Esophagus (tissue), 2 donors: ENCODE measurements at regions not wholly inside any gene's neighbourhood (a gene's known extent, or its start where the extent isn't known, plus 50 kb on each side); places are given as distances from the start of the nearest gene placed in this dataset.

Source experiments
- H3K27ac ChIP-seq, 2 donors: one replicate each; pipeline ENCODE4 v1.5.1; 2013; ENCODE audit warnings: low read depth in 2 of 2, mild to moderate bottlenecking in 2 of 2, inconsistent platforms in 1 of 2, low read length in 1 of 2, moderate library complexity in 1 of 2
- H3K27me3 ChIP-seq, 2 donors: one replicate each; pipeline ENCODE4 v1.6.1; 2013; ENCODE audit warnings: low read length in 2 of 2, control low read depth in 1 of 2, mild to moderate bottlenecking in 1 of 2; ENCODE audit not compliant: insufficient read depth in 2 of 2, control insufficient read depth in 1 of 2
- H3K36me3 ChIP-seq, 2 donors: one replicate each; pipeline ENCODE4 v1.6.1; 2013; ENCODE audit warnings: low read length in 1 of 2; ENCODE audit not compliant: control insufficient read depth in 2 of 2, insufficient read depth in 2 of 2
- H3K4me1 ChIP-seq, 2 donors: one replicate each; pipeline ENCODE4 v1.6.1; 2013; ENCODE audit warnings: low read length in 1 of 2; ENCODE audit not compliant: control insufficient read depth in 2 of 2, insufficient read depth in 2 of 2
- H3K4me3 ChIP-seq, 2 donors: one replicate each; pipeline ENCODE4 v1.5.1; 2013; ENCODE audit warnings: low read length in 2 of 2, mild to moderate bottlenecking in 2 of 2, low read depth in 1 of 2, moderate library complexity in 1 of 2
- H3K9me3 ChIP-seq, 2 donors: one replicate each; pipeline ENCODE4 v1.6.1; 2013; ENCODE audit warnings: mild to moderate bottlenecking in 2 of 2, low read depth in 1 of 2, low read length in 1 of 2, moderate library complexity in 1 of 2; ENCODE audit not compliant: control insufficient read depth in 2 of 2, insufficient read depth in 1 of 2
- WGBS, 2 donors: extraction: QIAGEN DNeasy Blood & Tissue Kit; methylation state at CpG; one replicate each; pipeline ENCODE4 v1.1.7; 2013; 5-methylcytosine and 5-hydroxymethylcytosine counted together
- donor health status: healthy with polysubstance abuse.
- donor health status: Bipolar disorder and iron deficiency.

DNA sequence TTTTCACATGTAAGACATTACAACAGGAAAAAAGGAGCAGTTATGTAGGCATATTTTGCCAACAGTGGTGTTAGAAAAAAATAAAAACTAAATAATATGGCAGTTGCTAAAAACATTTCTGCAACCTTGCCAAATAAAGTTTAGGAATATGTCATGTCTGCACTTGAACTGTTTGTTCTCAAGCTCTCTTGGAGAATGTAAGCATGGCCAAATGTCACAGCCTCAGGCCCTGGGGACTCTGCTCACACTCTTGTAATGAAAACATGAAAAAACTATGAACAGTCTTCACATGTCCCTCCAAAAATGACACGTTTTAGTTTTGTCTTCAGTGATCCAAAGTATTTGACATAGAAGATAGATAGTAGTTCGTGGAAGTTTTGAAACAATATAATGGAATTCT lies 753.3 kb downstream of the LTN1 start:
- no peak overlapping the region for H3K4me3 ChIP-seq
- WGBS, 2 donors = 28 to 29% methylated on average over 2 of the region's 2 CpGs
- H3K27ac ChIP-seq = no peak overlapping the region
- peaks cover 0 to 2% of the 10 kb centered on the region in 2 donors for H3K4me1 ChIP-seq
- H3K9me3 ChIP-seq = no peaks in the 10 kb centered on the region
- no peaks in the 10 kb centered on the region for H3K36me3 ChIP-seq
- no peaks in the 10 kb centered on the region for H3K27me3 ChIP-seq

DNA sequence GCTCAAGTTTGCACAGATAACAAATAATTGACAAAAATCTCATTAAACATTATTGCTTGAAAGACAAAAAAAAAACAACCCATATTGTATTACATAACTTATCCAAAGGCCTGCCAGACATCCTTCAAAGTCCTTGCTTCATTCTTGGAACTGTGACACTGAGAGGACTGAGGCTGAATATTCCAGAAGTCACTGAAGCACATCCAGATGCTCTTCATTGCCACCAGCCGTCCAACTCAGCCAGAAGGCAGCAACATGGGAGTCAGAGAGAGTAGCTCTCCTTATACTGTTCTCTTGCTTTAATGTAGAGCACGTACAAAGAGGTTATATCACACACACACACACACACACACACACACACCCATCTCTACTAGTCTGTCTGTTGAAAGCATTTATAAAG lies 755.0 kb downstream of the LTN1 start:
- Histone ChIP-seq H3K36me3 (no peaks in the 10 kb centered on the region), H3K27me3 (no peaks in the 10 kb centered on the region), H3K4me3 (no peak overlapping the region), H3K4me1 (peaks cover 0 to 5% of the 10 kb centered on the region in 2 donors), H3K9me3 (no peaks in the 10 kb centered on the region), H3K27ac (no peak overlapping the region)
- 58 to 69% methylated on average over 2 of the region's 2 CpGs for WGBS, 2 donors

DNA sequence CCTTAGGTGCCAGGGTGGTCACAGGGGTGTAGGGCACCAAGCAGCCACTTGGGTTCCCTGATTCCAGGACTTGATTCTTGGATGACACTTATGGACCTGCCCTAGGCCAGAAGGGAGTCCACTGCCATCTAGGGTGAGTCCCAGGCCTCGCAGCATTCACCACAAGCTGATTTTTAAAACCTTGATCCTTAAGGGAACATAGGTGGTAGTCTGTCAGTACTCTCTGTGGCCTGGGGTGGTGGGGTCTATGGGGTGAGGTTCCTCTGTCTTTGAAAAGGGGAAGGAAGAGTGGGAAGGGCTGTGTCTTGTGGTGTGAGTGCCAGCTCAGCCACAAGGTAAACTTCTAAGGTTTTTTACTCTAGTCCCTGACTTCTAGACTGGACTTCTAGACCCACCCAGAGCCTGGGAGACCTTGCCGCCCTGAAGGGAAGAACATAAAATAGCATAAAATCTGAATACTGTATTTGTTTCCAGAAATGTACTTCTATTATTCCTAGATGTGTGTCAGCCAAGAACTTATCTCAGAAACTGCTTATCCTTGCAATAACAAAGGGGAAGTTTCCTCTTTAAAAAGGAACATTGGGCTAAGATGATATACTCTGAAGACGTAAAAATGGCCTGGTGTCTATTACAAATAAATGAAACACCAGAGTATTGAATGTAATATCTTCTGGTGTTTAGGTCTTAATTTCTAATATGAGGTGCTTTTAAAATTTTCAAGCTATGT lies 757.3 kb downstream of the LTN1 start:
- 60 to 68% methylated on average over 3 of the region's 3 CpGs for WGBS, 2 donors
- Histone ChIP-seq H3K4me1 (peaks cover 0 to 5% of the 10 kb centered on the region in 2 donors), H3K36me3 (no peaks in the 10 kb centered on the region), H3K27me3 (no peaks in the 10 kb centered on the region), H3K27ac (no peak overlapping the region), H3K9me3 (no peaks in the 10 kb centered on the region), H3K4me3 (no peak overlapping the region)

DNA sequence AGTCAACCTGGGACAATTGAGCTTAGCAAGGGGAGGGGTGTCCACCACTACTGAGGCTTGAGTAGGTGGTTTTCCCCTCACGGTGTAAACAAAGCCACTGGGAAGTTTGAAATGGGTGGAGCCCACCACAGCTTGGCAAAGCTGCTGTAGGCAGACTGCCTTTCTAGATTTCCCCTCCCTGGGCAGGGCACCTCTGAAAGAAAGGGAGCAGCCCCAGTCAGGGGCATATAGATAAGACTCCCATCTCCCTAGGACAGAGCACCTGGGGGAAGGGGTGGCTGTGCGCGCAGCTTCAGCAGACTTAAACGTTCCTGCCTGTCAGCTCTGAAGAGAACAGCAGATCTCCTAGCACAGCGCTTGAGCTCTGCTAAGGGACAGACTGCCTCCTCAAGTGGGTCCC lies 758.4 kb downstream of the LTN1 start:
- Histone ChIP-seq H3K36me3 (no peaks in the 10 kb centered on the region), H3K4me1 (peaks cover 0 to 5% of the 10 kb centered on the region in 2 donors), H3K4me3 (no peak overlapping the region), H3K27ac (no peak overlapping the region), H3K27me3 (no peaks in the 10 kb centered on the region), H3K9me3 (no peaks in the 10 kb centered on the region)
- WGBS, 2 donors = 80 to 82% methylated on average over 5 of the region's 5 CpGs

DNA sequence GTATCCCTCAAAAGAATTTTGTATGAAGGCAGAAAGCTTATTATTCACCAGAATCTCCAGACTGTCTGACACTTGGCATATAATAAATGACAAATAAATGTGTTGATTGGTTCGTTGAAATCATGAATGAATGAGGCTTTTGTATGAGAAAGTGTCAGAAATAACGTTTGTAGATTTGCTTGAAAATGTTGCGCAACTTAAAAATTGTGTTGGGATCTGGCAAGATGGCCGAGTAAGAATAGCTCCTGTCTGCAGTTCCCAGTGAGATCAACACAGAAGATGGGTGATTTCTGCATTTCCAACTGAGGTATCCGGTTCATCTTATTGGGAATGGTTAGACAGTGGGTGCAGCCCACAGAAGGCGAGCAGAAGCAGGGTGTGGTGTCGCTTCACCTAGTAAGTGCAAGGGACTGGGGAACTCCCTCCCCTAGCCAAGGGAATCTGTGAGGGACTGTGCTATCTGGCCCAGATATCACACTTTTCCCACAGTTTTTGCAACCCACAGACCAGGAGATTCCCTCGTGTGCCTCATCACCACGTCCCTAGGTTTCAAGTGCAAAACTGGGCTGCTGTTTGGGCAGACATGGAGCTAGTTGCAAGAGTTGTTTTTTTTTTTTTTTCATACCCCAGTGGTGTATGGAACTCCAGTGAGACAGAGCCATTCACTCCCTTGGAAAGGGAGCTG lies 759.0 kb downstream of the LTN1 start:
- Histone ChIP-seq H3K36me3 (no peaks in the 10 kb centered on the region), H3K4me3 (no peak overlapping the region), H3K4me1 (peaks cover 0 to 5% of the 10 kb centered on the region in 2 donors), H3K27me3 (no peaks in the 10 kb centered on the region), H3K27ac (no peak overlapping the region), H3K9me3 (no peaks in the 10 kb centered on the region)
- WGBS, 2 donors = 77 to 84% methylated on average over 9 of the region's 9 CpGs

DNA sequence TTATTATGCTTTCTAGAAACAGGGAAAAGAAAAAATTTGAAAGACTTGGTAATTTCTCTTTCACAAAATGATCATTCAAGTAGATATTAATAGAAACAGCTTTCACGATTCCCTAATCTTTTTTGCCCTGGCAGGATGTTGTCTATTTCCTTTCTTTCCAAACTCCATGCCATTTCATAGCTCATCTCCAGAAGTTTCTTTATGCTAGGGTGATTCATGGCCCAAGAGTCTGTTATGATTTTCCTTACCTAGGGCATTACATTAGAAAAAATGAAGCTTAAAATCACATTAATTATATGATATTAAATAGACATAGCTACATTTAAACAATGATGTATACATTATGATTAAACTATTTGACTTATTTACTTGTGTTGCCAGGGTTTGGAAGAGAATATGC lies 762.1 kb downstream of the LTN1 start:
- 31 to 36% methylated on average over 1 of the region's 1 CpG for WGBS, 2 donors
- H3K27ac ChIP-seq = no peak overlapping the region
- H3K9me3 ChIP-seq = no peaks in the 10 kb centered on the region
- no peaks in the 10 kb centered on the region for H3K27me3 ChIP-seq
- H3K36me3 ChIP-seq = no peaks in the 10 kb centered on the region
- H3K4me3 ChIP-seq = no peak overlapping the region
- H3K4me1 ChIP-seq = peaks cover 0 to 5% of the 10 kb centered on the region in 2 donors

DNA sequence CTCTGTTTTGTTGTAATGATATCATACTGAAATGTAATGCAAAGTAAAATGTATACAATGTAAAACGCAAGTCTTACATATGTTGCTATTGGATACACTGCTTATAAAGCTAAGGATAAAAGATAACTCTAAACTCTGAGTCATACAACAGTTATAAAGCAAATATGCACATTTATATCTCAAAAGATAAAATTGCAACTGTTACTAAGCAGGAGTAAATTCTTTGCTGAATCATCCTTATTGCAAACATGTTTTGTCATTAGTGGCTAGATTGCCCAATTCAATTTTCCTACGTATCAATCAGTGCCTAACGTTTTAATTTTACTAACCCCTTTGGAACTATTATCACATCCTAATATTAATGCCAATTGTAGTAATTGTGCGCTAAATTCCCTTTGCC lies 762.9 kb downstream of the LTN1 start:
- no peak overlapping the region for H3K4me3 ChIP-seq
- 51% methylated on average over 4 of the region's 4 CpGs for WGBS, 2 donors
- H3K36me3 ChIP-seq = no peaks in the 10 kb centered on the region
- H3K27me3 ChIP-seq = no peaks in the 10 kb centered on the region
- H3K27ac ChIP-seq = no peak overlapping the region
- H3K4me1 ChIP-seq = peaks cover 0 to 5% of the 10 kb centered on the region in 2 donors
- no peaks in the 10 kb centered on the region for H3K9me3 ChIP-seq

DNA sequence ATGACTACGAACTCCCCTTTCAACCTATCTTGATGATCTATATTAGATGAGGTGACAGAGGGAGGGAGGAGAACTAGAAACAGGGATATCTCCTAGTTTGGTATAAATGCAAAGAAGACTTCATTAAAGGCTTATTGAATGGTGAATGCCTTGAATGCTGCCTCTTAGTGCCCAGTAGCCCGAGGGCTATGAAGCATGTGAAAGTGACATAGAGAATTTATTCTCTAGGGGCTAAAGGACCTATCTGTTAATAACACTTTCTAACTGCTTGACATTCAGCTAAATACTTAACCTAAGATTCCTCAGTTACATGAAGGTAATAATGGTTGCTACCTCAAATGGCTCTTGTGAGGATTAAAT lies 764.1 kb downstream of the LTN1 start:
- Histone ChIP-seq H3K4me1 (no peaks in the 10 kb centered on the region), H3K27me3 (no peaks in the 10 kb centered on the region), H3K27ac (no peak overlapping the region), H3K9me3 (no peaks in the 10 kb centered on the region), H3K4me3 (no peak overlapping the region), H3K36me3 (no peaks in the 10 kb centered on the region)
- WGBS, 2 donors = 85 to 89% methylated on average over 2 of the region's 2 CpGs

DNA sequence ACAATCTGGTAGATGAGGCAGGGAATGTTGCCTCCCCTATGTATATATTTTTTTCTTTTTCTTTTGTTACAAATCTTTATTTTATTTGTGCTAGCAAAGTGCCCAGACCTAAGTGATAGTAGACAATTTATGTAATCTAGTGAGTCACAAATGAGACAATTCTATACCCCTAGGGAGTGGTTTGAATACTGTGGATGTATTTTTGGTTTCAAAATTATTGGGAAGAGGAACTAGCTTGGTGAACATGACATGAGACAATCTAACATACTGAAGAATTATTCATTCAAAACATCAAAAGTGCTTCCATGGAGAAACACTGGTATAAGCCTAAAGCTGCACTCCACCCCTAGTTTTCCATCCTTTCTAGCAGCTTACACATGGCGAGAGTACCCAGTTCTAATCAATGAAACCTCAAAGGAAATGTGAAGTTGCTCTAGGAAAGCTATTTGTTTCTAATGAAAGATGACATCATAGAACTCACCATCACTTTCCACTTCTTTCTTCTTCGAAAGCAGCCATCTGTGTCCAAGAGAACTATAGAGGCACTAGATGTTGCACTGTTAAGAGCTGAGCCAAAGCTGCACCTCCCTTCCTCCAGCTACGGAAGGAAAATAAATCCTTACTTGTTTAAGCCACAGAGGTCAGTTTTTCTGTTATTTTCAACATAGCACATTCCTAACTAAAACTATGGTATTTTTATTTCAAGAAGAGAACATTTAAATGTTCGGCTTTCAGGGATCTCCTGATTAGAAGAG lies 764.6 kb downstream of the LTN1 start:
- Histone ChIP-seq H3K9me3 (no peaks in the 10 kb centered on the region), H3K4me1 (no peaks in the 10 kb centered on the region), H3K27me3 (no peaks in the 10 kb centered on the region), H3K27ac (no peak overlapping the region), H3K36me3 (no peaks in the 10 kb centered on the region), H3K4me3 (no peak overlapping the region)
- 74 to 78% methylated on average over 4 of the region's 4 CpGs for WGBS, 2 donors
